ENCODE measurements at regions not wholly inside any gene's neighbourhood (a gene's known extent, or its start where the extent isn't known, plus 50 kb on each side); places are given as distances from the start of the nearest gene placed in this dataset.
"Not testable (repeated sequence)": the region's sequence is repeated elsewhere in the genome, so short reads cannot be mapped to it uniquely, and the experiment has no call there.

DNA sequence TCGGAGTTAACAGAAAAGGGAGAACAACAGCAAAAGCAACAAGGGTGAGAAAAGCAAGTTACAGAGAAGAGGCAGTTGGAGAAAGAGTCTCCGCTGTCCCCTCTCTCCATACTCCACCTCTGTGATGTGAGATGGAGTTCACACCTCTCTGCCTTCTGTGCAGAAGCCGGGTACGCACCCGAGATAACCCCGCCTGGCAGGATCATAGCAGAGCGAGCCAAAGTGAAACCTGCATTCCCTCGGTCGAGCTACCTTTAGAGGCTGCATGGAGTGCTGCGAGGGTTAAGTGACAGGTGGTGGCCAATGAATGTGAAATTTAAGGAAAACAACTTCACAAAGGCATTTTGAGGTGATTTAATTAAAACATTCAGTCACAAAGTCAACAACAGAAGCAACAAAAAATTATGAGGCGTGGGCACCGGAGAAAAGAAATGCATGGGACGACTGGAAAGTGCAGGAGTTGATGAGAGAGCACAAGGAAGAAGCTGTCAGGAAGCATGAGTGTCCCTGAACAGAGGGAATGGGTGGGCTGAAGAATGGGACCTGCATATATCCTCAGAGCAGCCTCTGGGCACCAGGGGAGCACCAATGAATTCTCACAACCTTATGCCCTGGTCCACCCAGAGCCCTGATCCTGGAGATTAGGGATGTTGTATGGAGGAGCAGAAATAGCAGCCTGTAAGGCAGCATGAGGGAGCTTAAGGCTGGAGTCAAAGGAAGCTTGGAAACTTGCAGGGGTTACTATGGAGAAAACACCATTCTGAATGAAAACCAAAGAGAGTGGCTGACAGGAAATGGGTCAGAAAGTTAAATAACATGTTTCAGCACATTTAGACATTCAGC lies 208.3 kb downstream of the EMP1 start:
- DNase-seq (ENCODE audit: extremely low read depth, low read depth, low spot score) = no peak

DNA sequence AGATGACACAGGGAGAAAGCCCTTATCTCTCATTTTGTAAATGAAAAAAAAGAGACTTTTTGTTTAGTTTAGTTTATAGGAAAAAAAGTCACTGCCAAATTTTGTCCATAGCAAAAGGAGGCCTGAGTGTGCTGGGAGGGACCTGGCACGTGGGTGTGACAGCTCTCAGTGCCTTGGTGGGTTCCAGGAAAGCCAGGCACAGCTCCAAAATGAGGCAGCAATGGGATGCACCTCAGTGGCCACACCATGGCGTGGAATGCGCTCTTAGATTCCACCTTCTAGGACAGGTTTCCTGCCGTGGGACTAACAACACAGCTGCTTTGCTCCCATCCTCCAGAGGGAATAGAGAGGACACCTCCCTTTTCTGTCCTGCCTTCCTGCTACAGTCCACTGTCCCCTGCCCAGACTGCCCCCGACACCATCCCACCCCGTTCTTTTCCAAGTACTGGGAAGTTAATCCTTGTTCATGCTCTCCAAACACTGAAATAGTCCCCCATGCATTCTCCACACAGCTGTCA lies 207.6 kb downstream of the EMP1 start:
- DNase-seq (ENCODE audit: extremely low read depth, low read depth, low spot score) = no peak

- not testable (repeated sequence) for DNase-seq (ENCODE audit: extremely low read depth, low read depth, low spot score)
Measured at GRCh38 chr12:13391375-13391774, 194.8 kb downstream of the EMP1 start.

GRCh38 chr12:13390918-13391317 lies 194.4 kb downstream of the EMP1 start:
- no peak for DNase-seq (ENCODE audit: extremely low read depth, low read depth, low spot score)

- DNase-seq (ENCODE audit: extremely low read depth, low read depth, low spot score) = no peak
Measured at GRCh38 chr12:13390381-13390861, 193.9 kb downstream of the EMP1 start.

GRCh38 chr12:13387101-13387500 lies 190.6 kb downstream of the EMP1 start:
- no peak for DNase-seq (ENCODE audit: extremely low read depth, low read depth, low spot score)

DNA sequence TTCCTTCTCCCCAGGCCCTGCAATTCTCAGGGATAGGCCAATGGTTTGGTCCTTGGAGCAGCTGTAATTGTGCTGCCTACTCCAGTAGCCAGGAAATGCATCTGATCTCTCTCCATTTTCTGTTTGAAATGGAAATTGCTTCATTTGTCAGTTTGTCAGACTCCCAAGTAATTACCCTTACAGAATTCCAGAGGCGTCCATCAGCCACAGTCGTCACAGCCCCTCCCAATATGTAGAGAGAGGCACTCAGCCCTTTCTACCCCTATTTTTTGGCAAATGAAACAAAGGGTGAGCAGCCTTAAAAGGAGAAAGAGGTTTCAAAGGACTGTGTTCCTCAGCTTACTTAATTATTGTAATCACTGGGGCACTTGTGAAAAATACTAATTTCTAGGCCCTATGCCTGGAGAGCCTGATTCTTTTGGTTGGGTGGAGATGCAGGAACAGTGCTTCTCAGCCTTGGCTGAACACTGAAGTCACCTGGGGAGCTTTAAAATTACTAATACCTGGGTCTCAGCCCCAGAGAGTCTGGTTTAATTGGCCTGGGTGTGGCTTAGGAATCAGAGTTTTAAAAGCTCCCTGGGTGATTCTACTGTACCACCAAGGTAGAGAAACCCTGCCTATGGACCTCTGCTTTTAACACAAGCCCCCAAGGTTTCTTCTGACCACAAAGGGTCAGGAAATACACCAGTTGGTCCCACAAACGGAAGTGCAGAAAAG lies 190.0 kb downstream of the EMP1 start:
- DNase-seq (ENCODE audit: extremely low read depth, low read depth, low spot score) = no peak

DNA sequence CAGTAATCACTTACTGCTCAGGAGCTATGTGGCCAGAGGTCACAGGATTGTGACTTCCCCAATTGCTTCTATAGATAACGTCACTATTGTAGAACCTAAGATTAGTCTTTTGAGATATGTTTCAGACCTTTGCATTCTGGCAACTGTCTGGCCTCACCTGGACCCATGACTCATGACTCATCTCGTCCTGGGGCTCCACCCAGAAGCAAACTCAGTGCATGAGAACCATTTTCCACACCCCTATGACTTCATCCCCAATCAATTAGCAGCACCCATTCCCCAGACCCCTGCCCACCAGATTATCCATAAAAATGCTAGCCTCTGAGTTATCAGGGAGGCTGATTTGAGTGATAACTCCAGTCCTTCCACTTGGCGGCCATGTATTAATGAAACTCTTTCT lies 186.9 kb downstream of the EMP1 start:
- no peak for DNase-seq (ENCODE audit: extremely low read depth, low read depth, low spot score)

GRCh38 chr12:13380297-13380696 lies 183.8 kb downstream of the EMP1 start:
- no peak for DNase-seq (ENCODE audit: extremely low read depth, low read depth, low spot score)

- no peak for DNase-seq (ENCODE audit: extremely low read depth, low read depth, low spot score)
Measured at GRCh38 chr12:13379531-13380188, 183.1 kb downstream of the EMP1 start.

- no peak for DNase-seq (ENCODE audit: extremely low read depth, low read depth, low spot score)
Measured at GRCh38 chr12:13377698-13378097, 181.2 kb downstream of the EMP1 start.

- no peak for DNase-seq (ENCODE audit: extremely low read depth, low read depth, low spot score)
Measured at GRCh38 chr12:13376610-13377373, 180.3 kb downstream of the EMP1 start.

DNA sequence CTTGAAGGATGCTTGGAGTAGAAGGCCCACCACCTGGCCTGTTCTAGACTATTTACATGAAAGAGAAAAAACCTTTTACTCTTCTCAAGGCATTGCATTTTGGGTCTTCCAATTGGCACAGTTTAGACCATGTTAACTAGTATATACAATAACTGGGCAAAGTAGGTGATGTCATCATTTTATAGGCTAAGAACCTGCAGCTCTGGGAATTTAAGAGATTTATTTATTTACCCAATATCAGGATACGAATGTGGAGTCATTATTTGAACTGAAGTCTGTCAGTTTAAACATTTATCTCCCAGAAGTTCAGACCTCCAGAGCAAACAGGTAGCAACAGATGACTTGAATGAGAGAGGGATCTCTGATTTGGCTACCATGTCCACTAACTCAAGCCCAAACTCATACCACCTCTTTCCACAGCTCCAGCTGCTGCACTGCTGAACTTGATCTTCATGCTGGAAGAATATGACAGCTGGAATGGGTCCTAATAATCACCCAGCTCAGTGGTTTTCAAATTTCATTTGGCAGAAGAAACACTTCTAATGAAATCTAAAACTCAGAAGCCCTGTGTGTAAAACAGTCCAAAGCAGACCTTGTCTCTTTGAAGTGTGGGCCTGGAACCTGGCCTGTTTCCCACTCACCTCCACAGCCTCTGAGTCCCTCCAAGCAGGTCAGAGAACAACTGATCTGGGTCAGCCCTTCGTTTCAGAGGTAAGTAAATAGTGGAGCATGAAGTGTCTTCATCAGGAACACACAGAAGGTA lies 179.2 kb downstream of the EMP1 start:
- DNase-seq (ENCODE audit: extremely low read depth, low read depth, low spot score) = no peak

GRCh38 chr12:13374793-13375192 lies 178.3 kb downstream of the EMP1 start:
- DNase-seq (ENCODE audit: extremely low read depth, low read depth, low spot score) = no peak

DNA sequence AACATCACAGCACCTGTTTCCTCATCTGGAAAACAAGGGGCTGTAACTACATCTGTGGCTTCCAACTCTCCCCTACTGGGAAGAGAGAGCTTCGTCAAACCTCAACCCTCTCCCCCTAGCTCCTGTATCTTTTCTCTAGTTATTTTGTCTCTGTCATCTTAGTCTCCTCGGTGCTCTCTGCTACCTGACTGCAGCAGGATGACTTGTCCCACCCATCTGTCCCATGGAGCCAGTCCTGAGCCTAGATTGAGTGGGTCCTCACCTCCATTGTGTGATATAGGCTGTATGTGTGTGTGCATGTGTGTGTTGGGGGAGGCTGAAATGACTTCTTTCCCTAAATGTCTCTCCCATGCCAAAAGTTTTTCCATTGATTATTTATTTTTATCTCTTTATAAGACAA lies 177.3 kb downstream of the EMP1 start:
- DNase-seq (ENCODE audit: extremely low read depth, low read depth, low spot score) = no peak

GRCh38 chr12:13373131-13373530 lies 176.6 kb downstream of the EMP1 start:
- no peak for DNase-seq (ENCODE audit: extremely low read depth, low read depth, low spot score)

DNA sequence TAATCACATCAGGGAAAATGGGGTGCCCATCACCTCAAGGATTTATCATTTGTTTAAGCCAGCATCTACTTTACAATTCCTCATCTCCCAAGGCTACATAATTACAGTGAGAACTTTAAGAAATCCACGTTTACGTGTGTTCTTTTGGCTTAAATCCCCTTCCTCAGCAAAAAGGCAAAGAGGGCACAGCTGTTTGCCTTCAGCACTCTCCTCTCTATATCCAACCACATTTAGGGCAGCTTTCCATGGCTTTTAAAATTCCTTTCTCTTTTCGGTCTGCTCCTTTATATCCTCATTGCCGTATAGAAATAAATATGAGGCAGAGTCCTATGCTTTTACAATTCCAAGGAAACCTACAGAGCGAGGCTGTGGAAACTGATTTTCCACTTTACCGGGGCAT lies 175.9 kb downstream of the EMP1 start:
- DNase-seq (ENCODE audit: extremely low read depth, low read depth, low spot score) = no peak

DNA sequence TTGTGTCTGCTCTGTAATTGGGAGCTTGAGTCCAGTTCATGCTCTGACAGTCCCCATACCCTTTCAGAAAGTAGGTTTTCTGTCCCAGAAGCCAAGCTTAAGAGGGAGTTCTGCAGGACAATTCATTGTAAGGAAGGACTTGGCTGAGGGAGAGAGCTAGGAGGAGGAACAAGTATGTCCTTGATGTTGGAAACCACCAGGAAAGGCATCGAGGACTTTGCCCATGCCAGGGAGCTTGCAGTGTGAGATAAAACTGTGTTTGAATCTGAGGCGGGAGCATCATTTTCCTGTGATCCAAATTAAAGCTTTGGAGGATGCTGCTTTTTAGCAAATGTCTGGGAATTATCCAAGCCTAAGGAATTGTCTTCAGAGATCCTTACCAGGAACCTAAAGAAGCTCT lies 175.3 kb downstream of the EMP1 start:
- DNase-seq (ENCODE audit: extremely low read depth, low read depth, low spot score) = no peak

- DNase-seq (ENCODE audit: extremely low read depth, low read depth, low spot score) = no peak
Measured at GRCh38 chr12:13371367-13371766, 174.8 kb downstream of the EMP1 start.
